SW 1271 (cell line): ENCODE measurements at regions not wholly inside any gene's neighbourhood (a gene's known extent, or its start where the extent isn't known, plus 50 kb on each side); places are given as distances from the start of the nearest gene placed in this dataset.
"Not testable (repeated sequence)": the region's sequence is repeated elsewhere in the genome, so short reads cannot be mapped to it uniquely, and the experiment has no call there.

ENCODE experiments used
- DNase-seq, 2 experiments: peaks; one replicate each; lab custom pipeline; 2025; lab: John Stamatoyannopoulos, UW

GRCh38 chr13:49859560-49859959, 67.1 kb upstream of the KPNA3 start:
- DNase-seq: peak in 1 of 2 experiments; percentile 19

GRCh38 chr13:49858178-49858856, 65.8 kb upstream of the KPNA3 start:
- peak; percentile 32 to 81 for DNase-seq

GRCh38 chr13:49855930-49856329, 63.4 kb upstream of the KPNA3 start:
- DNase-seq: no peak

GRCh38 chr13:49853535-49853934, 61.1 kb upstream of the KPNA3 start:
- no peak for DNase-seq

GRCh38 chr13:49852460-49852859, 60.0 kb upstream of the KPNA3 start:
- DNase-seq: not testable (repeated sequence)

GRCh38 chr13:49844181-49844580, 51.7 kb upstream of the KPNA3 start:
- no peak for DNase-seq
